Upper lobe of left lung (tissue), 6 donors: ENCODE measurements at regions not wholly inside any gene's neighbourhood (a gene's known extent, or its start where the extent isn't known, plus 50 kb on each side); places are given as distances from the start of the nearest gene placed in this dataset.

Experiments
- ATAC-seq, 2 donors: fragments of 200-7000 bp; cut with Tn5 transposase; one replicate each; pipeline ENCODE4 v1.9.1; 2022; ENCODE audit warnings: mild to moderate bottlenecking in 2 of 2, moderate library complexity in 2 of 2; ENCODE audit not compliant: low FRiP score in 2 of 2
- DNase-seq, 2 donors: peaks; one replicate each; pipeline ENCODE4 v3.0.0-alpha.2; 2019 to 2020
- H3K27ac ChIP-seq, 4 donors: fragments of 200-600 bp; sonication (generic); one replicate each; pipeline ENCODE4 v1.5.1; 2016 to 2019
- H3K27me3 ChIP-seq, 4 donors: fragments of 200-600 bp; sonication (generic); one replicate each; pipeline ENCODE4 v1.5.1; 2017 to 2019
- H3K36me3 ChIP-seq, 4 donors: fragments of 200-600 bp; sonication (generic); one replicate each; pipeline ENCODE4 v1.5.1; 2016 to 2019
- H3K4me1 ChIP-seq, 4 donors: fragments of 200-600 bp; sonication (generic); one replicate each; pipeline ENCODE4 v1.5.1; 2018 to 2019
- H3K4me3 ChIP-seq, 4 donors: fragments of 200-600 bp; sonication (generic); one replicate each; pipeline ENCODE4 v1.5.1; 2017 to 2019; ENCODE audit warnings: mild to moderate bottlenecking in 2 of 4, moderate library complexity in 1 of 4
- H3K9me3 ChIP-seq, 4 donors: fragments of 200-600 bp; sonication (generic); one replicate each; pipeline ENCODE4 v1.5.1; 2018 to 2019
- EP300 ChIP-seq, 4 donors: sonication (generic); formaldehyde crosslinking; IDR thresholded peaks; one replicate each; pipeline ENCODE4 v1.5.1; 2017; ENCODE audit warnings: antibody characterized with exemption in 4 of 4, control low read depth in 2 of 4
- POLR2A ChIP-seq, 4 donors: fragments of 450-650 bp; IDR thresholded peaks; one replicate each; pipeline ENCODE4 v1.5.1; 2016 to 2017; ENCODE audit warnings: antibody characterized with exemption in 4 of 4, mild to moderate bottlenecking in 2 of 4
- POLR2AphosphoS5 ChIP-seq, 2 donors: sonication (generic); formaldehyde crosslinking; IDR thresholded peaks; one replicate each; pipeline ENCODE4 v1.5.1; 2017; ENCODE audit warnings: antibody characterized with exemption in 2 of 2
- WGBS, 2 donors: methylation state at CpG; one replicate each; pipeline ENCODE4 v1.1.5; 2017 to 2018; 5-methylcytosine and 5-hydroxymethylcytosine counted together
- TF ChIP-seq, protein P1 (sequence below), 6 experiments: fragments of 450-650 bp in 4 of 6; fragments of 200-600 bp in 2 of 6; sonication (generic) in 2 of 6; IDR thresholded peaks; one replicate each; pipeline ENCODE4 v1.5.1; 2016 to 2019; ENCODE audit warnings: antibody characterized with exemption in 6 of 6
- donor health status: DM: no; HTN: no; CAD: no; lungs with moderate emphysema.
- donor health status: DM: no; HTN: yes; CAD: no; lungs with severe emphysema.

DNA sequence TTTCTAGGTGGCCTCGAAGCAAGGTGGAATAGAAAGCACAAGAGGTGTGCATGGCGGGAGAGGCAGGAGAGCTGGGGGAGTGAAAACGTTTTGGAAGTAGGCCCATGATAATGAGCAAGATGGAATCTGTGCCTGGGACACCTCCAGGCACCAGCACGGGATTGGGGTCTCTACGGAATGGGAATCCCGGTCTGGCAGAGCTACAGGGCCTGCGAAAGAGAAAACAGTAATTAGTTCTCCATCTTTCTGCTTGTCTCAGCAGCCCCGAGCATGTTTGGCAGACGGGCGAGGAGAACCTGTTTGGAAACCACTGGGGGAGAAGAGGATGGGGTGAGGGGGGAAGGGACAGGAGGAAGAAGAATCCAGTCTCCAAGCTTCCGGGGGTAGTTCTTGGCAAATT lies 258.7 kb downstream of the SOX9 start:
- no peaks in the 10 kb centered on the region for H3K9me3 ChIP-seq
- 77% methylated on average over 11 of the region's 11 CpGs for WGBS, 2 donors
- DNase-seq = no peak
- no peak for ATAC-seq
- H3K36me3 ChIP-seq = no peaks in the 10 kb centered on the region
- H3K27ac ChIP-seq = no peak overlapping the region
- no peak for TF ChIP-seq EP300 (IDR thresholded peaks at IDR 0.05)
- TF ChIP-seq POLR2A (IDR thresholded peaks at IDR 0.05) = no peak
- TF ChIP-seq, protein P1, sequence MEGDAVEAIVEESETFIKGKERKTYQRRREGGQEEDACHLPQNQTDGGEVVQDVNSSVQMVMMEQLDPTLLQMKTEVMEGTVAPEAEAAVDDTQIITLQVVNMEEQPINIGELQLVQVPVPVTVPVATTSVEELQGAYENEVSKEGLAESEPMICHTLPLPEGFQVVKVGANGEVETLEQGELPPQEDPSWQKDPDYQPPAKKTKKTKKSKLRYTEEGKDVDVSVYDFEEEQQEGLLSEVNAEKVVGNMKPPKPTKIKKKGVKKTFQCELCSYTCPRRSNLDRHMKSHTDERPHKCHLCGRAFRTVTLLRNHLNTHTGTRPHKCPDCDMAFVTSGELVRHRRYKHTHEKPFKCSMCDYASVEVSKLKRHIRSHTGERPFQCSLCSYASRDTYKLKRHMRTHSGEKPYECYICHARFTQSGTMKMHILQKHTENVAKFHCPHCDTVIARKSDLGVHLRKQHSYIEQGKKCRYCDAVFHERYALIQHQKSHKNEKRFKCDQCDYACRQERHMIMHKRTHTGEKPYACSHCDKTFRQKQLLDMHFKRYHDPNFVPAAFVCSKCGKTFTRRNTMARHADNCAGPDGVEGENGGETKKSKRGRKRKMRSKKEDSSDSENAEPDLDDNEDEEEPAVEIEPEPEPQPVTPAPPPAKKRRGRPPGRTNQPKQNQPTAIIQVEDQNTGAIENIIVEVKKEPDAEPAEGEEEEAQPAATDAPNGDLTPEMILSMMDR (IDR thresholded peaks at IDR 0.05) = no peak
- no peak for TF ChIP-seq POLR2AphosphoS5 (IDR thresholded peaks at IDR 0.05)
- peaks cover 0 to 2% (median 0%) of the 10 kb centered on the region in 4 donors for H3K27me3 ChIP-seq
- peaks cover 0 to 7% (median 6%) of the 10 kb centered on the region in 4 donors for H3K4me1 ChIP-seq
- no peak overlapping the region for H3K4me3 ChIP-seq

DNA sequence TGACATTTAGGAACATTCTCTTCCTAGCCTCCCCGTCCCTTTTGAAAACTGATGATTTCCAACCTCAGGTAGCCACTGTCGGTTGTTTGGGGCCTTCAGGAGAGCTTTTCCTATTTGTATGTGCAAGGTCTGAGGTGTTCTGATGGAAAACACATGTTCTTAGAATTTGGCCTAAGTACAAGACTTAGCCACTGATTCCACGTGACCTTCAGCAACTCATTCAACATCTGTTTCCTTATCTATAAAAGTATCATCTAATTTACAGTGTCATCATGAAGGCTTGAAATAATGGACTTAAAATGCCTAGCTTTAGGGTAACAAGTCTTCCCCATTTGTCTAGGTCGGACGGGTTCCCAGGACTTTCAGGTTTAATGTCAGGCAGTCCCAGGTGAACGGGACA lies 259.3 kb downstream of the SOX9 start:
- no peak for DNase-seq
- H3K27ac ChIP-seq = no peak overlapping the region
- no peaks in the 10 kb centered on the region for H3K9me3 ChIP-seq
- no peaks in the 10 kb centered on the region for H3K36me3 ChIP-seq
- ATAC-seq = no peak
- no peak overlapping the region for H3K4me3 ChIP-seq
- 84 to 94% methylated on average over 6 of the region's 6 CpGs for WGBS, 2 donors
- peaks cover 0 to 7% (median 6%) of the 10 kb centered on the region in 4 donors for H3K4me1 ChIP-seq
- peaks cover 0 to 2% (median 0%) of the 10 kb centered on the region in 4 donors for H3K27me3 ChIP-seq
- TF ChIP-seq, protein P1 (IDR thresholded peaks at IDR 0.05) = no peak
- TF ChIP-seq EP300 (IDR thresholded peaks at IDR 0.05) (no peak), POLR2AphosphoS5 (IDR thresholded peaks at IDR 0.05) (no peak), POLR2A (IDR thresholded peaks at IDR 0.05) (no peak)

DNA sequence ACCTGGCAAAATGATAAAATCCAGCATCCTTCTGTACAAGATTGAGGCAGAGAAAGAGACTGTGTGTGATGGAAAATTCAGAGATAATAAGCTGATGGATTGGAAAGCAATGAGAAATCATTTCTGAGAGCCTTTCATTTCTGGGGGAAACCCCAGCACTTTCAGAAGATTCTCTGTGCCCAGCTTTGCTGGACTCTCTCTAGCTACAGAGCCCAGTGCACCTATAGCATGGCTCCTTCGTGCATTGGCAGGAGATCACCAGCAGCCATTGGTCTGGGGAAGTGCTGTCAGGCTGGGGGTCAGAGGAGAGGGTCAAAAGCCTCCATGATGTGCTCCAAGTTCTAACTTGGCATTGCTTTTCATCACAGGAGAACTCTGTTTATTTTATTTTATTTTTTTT lies 259.9 kb downstream of the SOX9 start:
- DNase-seq (no peak), ATAC-seq (no peak)
- 82% methylated on average over 1 of the region's 1 CpG for WGBS, 2 donors
- TF ChIP-seq POLR2A (IDR thresholded peaks at IDR 0.05) (no peak), POLR2AphosphoS5 (IDR thresholded peaks at IDR 0.05) (no peak), EP300 (IDR thresholded peaks at IDR 0.05) (no peak)
- TF ChIP-seq, protein P1 (IDR thresholded peaks at IDR 0.05) = no peak
- H3K27me3 ChIP-seq = peaks cover 0 to 2% (median 0%) of the 10 kb centered on the region in 4 donors
- no peak overlapping the region for H3K4me3 ChIP-seq
- peaks cover 0 to 7% (median 6%) of the 10 kb centered on the region in 4 donors for H3K4me1 ChIP-seq
- H3K27ac ChIP-seq = no peak overlapping the region
- no peaks in the 10 kb centered on the region for H3K9me3 ChIP-seq
- H3K36me3 ChIP-seq = no peaks in the 10 kb centered on the region

DNA sequence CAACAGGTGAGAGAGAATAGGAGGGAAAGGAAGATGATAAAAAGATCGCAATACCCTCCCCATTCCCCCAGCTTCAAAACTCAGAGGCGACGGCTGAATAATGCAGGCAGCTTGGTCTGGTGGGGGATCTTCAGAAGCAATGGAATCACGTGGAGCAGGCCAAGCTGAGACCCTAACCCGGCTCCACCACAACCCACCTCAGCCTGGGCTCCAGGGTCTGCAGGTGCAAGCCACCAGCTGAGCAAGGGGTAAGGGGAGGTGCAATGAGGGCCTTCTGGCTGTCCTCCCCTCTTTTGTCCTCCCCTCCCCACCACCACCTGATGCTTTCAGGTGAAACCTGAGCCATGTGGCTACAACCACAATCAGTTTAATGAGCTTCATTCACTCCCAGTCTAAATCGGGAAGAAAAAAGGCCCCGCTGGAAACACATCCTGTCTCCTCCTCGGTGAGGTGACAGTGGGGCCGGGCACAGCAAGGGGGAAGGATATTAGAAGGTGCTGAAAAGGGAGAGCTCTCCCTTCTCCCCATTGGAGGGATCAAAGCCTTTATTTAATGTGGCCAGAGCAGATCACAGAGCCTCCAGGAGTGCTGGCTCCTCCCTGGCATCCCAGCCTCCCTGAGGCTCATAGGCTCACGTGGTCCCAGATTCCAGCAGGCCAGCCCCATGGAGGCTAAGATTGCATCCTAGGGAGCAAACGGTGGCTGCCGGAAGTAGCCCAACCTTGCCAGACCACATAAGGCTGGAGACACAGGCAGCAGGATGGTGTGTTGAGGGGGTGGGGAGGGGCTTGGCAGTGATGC lies 261.0 kb downstream of the SOX9 start:
- Histone ChIP-seq H3K4me1 (peaks cover 0 to 7% (median 6%) of the 10 kb centered on the region in 4 donors), H3K9me3 (no peaks in the 10 kb centered on the region), H3K4me3 (no peak overlapping the region), H3K27me3 (peaks cover 0 to 2% (median 0%) of the 10 kb centered on the region in 4 donors), H3K36me3 (no peaks in the 10 kb centered on the region), H3K27ac (no peak overlapping the region)
- no peak for ATAC-seq
- TF ChIP-seq, protein P1 (IDR thresholded peaks at IDR 0.05) = no peak
- TF ChIP-seq EP300 (IDR thresholded peaks at IDR 0.05) = no peak
- TF ChIP-seq POLR2A (IDR thresholded peaks at IDR 0.05) = no peak
- TF ChIP-seq POLR2AphosphoS5 (IDR thresholded peaks at IDR 0.05) = no peak
- no peak for DNase-seq
- WGBS, 2 donors = 72 to 73% methylated on average over 9 to 12 of the region's 12 CpGs
